ENCODE measurements at regions not wholly inside any gene's neighbourhood (a gene's known extent, or its start where the extent isn't known, plus 50 kb on each side); places are given as distances from the start of the nearest gene placed in this dataset.
"Not testable (repeated sequence)": the region's sequence is repeated elsewhere in the genome, so short reads cannot be mapped to it uniquely, and the experiment has no call there.

DNA sequence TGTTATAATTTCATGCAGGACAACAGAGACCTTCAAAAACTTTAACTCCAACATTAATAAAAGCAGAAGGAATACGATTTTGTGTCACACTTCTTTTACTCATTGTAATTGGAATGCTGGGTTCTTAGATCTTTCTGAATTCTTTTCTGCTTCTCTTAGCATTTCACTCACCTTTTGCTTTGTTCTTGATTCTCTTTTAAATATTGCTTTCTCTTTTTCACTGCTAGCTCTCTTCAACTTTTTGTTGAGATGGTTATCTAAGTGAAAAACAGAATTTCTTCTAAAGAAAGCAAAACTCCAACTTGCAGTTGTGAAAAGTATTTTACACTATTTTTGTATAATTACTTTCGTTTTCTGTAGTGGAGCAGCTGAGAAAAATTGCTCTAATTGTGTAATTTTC lies 212.6 kb upstream of the KIF2A start:
- Histone ChIP-seq H3K36me3 (no peaks in the 10 kb centered on the region), H3K9me3 (peaks cover 0 to 4% (median 0%) of the 10 kb centered on the region in 12 donors), H3K27me3 (no peaks in the 10 kb centered on the region), H3K27ac (no peak overlapping the region), H3K4me3 (no peak overlapping the region), H3K4me1 (no peaks in the 10 kb centered on the region)
- intact Hi-C loops (cut with DNase I): no loop called here
- WGBS, 4 donors: 49 to 54% (median 51%) methylated on average over 2 of the region's 2 CpGs
- no peak for TF ChIP-seq POLR2A (IDR thresholded peaks at IDR 0.05)
- TF ChIP-seq, protein P1, sequence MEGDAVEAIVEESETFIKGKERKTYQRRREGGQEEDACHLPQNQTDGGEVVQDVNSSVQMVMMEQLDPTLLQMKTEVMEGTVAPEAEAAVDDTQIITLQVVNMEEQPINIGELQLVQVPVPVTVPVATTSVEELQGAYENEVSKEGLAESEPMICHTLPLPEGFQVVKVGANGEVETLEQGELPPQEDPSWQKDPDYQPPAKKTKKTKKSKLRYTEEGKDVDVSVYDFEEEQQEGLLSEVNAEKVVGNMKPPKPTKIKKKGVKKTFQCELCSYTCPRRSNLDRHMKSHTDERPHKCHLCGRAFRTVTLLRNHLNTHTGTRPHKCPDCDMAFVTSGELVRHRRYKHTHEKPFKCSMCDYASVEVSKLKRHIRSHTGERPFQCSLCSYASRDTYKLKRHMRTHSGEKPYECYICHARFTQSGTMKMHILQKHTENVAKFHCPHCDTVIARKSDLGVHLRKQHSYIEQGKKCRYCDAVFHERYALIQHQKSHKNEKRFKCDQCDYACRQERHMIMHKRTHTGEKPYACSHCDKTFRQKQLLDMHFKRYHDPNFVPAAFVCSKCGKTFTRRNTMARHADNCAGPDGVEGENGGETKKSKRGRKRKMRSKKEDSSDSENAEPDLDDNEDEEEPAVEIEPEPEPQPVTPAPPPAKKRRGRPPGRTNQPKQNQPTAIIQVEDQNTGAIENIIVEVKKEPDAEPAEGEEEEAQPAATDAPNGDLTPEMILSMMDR (IDR thresholded peaks at IDR 0.05): no peak
- DNase-seq (no peak), ATAC-seq (no peak)

DNA sequence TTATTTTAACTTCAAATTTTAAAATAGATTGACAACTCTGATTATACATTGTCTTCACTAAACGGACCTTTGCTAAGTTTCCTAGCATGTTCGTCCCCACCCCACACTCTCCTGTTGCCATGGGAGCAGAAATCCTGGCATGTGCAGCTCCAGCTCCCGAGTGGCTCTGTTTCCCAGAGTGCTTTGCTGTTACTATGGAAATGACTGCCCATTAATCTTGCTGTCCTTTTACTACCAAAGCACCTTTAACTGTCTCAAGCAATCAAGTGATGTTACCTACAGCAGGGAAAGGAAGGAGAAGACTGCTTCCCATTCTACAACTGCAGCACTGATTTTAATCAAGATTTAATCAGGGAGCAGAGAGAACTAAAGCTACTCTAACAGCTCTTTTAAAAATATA lies 212.0 kb upstream of the KIF2A start:
- WGBS, 4 donors: 1 to 3% (median 2%) methylated on average over 3 of the region's 3 CpGs
- no peaks in the 10 kb centered on the region for H3K36me3 ChIP-seq
- intact Hi-C loops (cut with DNase I): no loop called here
- H3K9me3 ChIP-seq: peaks cover 0 to 4% (median 0%) of the 10 kb centered on the region in 12 donors
- no peak overlapping the region for H3K27ac ChIP-seq
- no peak overlapping the region for H3K4me3 ChIP-seq
- no peaks in the 10 kb centered on the region for H3K27me3 ChIP-seq
- TF ChIP-seq, protein P1 (IDR thresholded peaks at IDR 0.05): no peak
- no peak for TF ChIP-seq POLR2A (IDR thresholded peaks at IDR 0.05)
- H3K4me1 ChIP-seq: no peaks in the 10 kb centered on the region
- ATAC-seq: no peak
- DNase-seq: no peak

DNA sequence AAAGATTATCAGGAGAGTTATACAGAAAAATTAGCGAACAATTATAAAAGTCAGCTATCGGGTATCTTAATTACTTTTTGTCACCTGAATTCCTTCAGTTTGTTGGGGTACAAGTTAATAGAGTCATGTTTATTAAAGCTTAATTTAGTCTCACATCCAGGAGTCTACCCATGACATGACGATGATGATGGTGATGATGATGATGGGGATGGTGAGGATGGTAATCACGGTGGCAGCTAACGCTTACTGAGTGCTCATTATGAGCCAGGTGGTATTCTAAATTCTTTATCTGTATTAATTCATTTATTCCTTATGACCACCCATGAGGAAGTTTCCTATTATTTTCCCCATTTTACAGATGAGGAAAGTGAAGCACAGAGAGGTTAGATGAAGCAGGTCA lies 208.6 kb upstream of the KIF2A start:
- no peak overlapping the region for H3K27ac ChIP-seq
- no peak for ATAC-seq
- DNase-seq: no peak
- H3K9me3 ChIP-seq: no peaks in the 10 kb centered on the region
- H3K36me3 ChIP-seq: no peaks in the 10 kb centered on the region
- TF ChIP-seq, protein P1 (IDR thresholded peaks at IDR 0.05): no peak
- TF ChIP-seq POLR2A (IDR thresholded peaks at IDR 0.05): no peak
- no peak overlapping the region for H3K4me3 ChIP-seq
- 91 to 95% (median 93%) methylated on average over 5 of the region's 5 CpGs for WGBS, 4 donors
- no peaks in the 10 kb centered on the region for H3K27me3 ChIP-seq
- intact Hi-C loops (cut with DNase I): no loop called here
- H3K4me1 ChIP-seq: no peaks in the 10 kb centered on the region

DNA sequence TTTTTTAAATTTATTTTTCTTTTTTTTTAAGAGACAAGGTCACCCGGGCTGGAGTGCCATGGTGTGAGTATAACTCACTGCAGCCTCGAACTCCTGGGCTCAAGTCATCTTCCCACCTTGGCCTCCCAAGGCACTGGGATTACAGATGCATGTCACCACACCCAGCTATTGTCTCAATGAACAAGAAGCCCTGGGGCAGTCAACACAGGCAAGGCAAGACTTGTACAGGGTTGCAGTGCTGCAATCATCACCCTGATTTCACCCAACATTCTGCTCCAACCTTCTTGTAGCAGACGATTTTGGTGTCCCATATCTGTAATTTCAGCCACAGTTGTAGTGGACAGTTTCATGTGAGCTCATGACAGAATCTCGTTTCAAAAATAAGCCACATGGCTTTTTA lies 205.8 kb upstream of the KIF2A start:
- H3K4me1 ChIP-seq: no peaks in the 10 kb centered on the region
- WGBS, 4 donors: 54 to 63% (median 59%) methylated on average over 4 of the region's 4 CpGs

DNA sequence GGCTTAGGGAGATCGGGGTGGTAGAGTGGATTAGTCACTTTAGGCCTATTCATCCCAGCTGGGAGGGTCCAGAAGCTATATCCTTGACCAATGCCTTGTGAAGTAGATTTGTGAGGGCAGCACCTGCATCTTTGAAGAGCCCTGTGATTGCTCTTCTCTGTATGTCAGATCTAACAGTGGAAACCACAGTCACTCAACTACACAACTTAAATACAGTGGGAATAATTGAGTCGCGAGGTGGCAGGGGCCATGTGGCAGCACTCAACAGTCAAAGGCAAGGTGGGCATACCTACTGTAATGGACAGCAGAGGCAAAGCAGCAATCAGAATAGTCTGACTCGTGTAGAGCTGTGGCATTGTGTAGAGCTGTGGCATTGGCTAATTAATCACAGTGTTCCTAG lies 202.1 kb upstream of the KIF2A start:
- H3K27ac ChIP-seq; H3K4me1 ChIP-seq; H3K9me3 ChIP-seq; ATAC-seq; intact Hi-C loops (cut with DNase I); H3K27me3 ChIP-seq; H3K4me3 ChIP-seq; H3K36me3 ChIP-seq; DNase-seq: not testable (repeated sequence)
- 83 to 88% (median 85%) methylated on average over 4 of the region's 4 CpGs for WGBS, 4 donors

More for the DNA sequence above, 205.8 kb upstream of the KIF2A start:
- DNase-seq (no peak), ATAC-seq (no peak)
- H3K27ac ChIP-seq: no peak overlapping the region
- no peaks in the 10 kb centered on the region for H3K9me3 ChIP-seq
- H3K27me3 ChIP-seq: no peaks in the 10 kb centered on the region
- no peak overlapping the region for H3K4me3 ChIP-seq
- no peak for TF ChIP-seq POLR2A (IDR thresholded peaks at IDR 0.05)
- TF ChIP-seq, protein P1 (IDR thresholded peaks at IDR 0.05): no peak
- intact Hi-C loops (cut with DNase I): no loop called here
- no peaks in the 10 kb centered on the region for H3K36me3 ChIP-seq
